BLaER1 (cell line): ENCODE measurements at regions not wholly inside any gene's neighbourhood (a gene's known extent, or its start where the extent isn't known, plus 50 kb on each side); places are given as distances from the start of the nearest gene placed in this dataset.

Source experiments
- H3K27ac ChIP-seq: shearing (Covaris generic); formaldehyde crosslinking; 2 replicates; pipeline ENCODE4 v1.8.1; 2022
- H3K27me3 ChIP-seq: shearing (Covaris generic); formaldehyde crosslinking; 2 replicates; pipeline ENCODE4 v1.8.1; 2022
- H3K36me3 ChIP-seq: shearing (Covaris generic); formaldehyde crosslinking; 2 replicates; pipeline ENCODE4 v1.8.1; 2022
- H3K4me1 ChIP-seq: shearing (Covaris generic); formaldehyde crosslinking; 2 replicates; pipeline ENCODE4 v1.8.1; 2022
- H3K4me2 ChIP-seq: shearing (Covaris generic); formaldehyde crosslinking; 2 replicates; pipeline ENCODE4 v1.8.1; 2022
- H3K4me3 ChIP-seq: shearing (Covaris generic); formaldehyde crosslinking; 2 replicates; pipeline ENCODE4 v1.8.1; 2022
- H3K9ac ChIP-seq: shearing (Covaris generic); formaldehyde crosslinking; 2 replicates; pipeline ENCODE4 v1.8.1; 2022
- H3K9me3 ChIP-seq: shearing (Covaris generic); formaldehyde crosslinking; 2 replicates; pipeline ENCODE4 v1.8.1; 2022
- H4K20me1 ChIP-seq: shearing (Covaris generic); formaldehyde crosslinking; 2 replicates; pipeline ENCODE4 v1.8.1; 2022
- Cebpa-rat ChIP-seq: shearing (Covaris generic); IDR thresholded peaks from 2 replicates; pipeline ENCODE4 v1.8.1; 2022

- H3K4me2 ChIP-seq, result no peak overlapping the region
- no peaks in the 10 kb centered on the region for H3K27me3 ChIP-seq
- no peak for TF ChIP-seq Cebpa-rat
Measured at GRCh38 chr5:42887097-42887496, 75.4 kb upstream of the SELENOP start.

GRCh38 chr5:42886635-42887034 is 74.9 kb upstream of the SELENOP start:
- Histone ChIP-seq H3K36me3 (no peaks in the 10 kb centered on the region), H3K27ac (no peak overlapping the region), H3K4me3 (no peak overlapping the region), H3K4me1 (no peaks in the 10 kb centered on the region), H3K9ac (no peak overlapping the region), H3K4me2 (no peak overlapping the region), H3K9me3 (no peaks in the 10 kb centered on the region), H4K20me1 (no peaks in the 10 kb centered on the region), H3K27me3 (no peaks in the 10 kb centered on the region)
- TF ChIP-seq Cebpa-rat, result no peak

More at GRCh38 chr5:42887097-42887496, 75.4 kb upstream of the SELENOP start:
- no peak overlapping the region for H3K27ac ChIP-seq
- H4K20me1 ChIP-seq, result no peaks in the 10 kb centered on the region
- H3K4me1 ChIP-seq, result no peaks in the 10 kb centered on the region
- no peak overlapping the region for H3K4me3 ChIP-seq
- no peaks in the 10 kb centered on the region for H3K36me3 ChIP-seq
- H3K9ac ChIP-seq, result no peak overlapping the region
- H3K9me3 ChIP-seq, result no peaks in the 10 kb centered on the region

- H3K4me1 ChIP-seq, result no peaks in the 10 kb centered on the region
- H3K9ac ChIP-seq, result no peak overlapping the region
- H4K20me1 ChIP-seq, result no peaks in the 10 kb centered on the region
Measured at GRCh38 chr5:42884326-42884725, 72.6 kb upstream of the SELENOP start.

GRCh38 chr5:42881416-42882117 is 69.9 kb upstream of the SELENOP start:
- Histone ChIP-seq H4K20me1 (no peaks in the 10 kb centered on the region), H3K9me3 (no peaks in the 10 kb centered on the region), H3K4me2 (no peak overlapping the region), H3K36me3 (no peaks in the 10 kb centered on the region), H3K27ac (no peak overlapping the region), H3K4me1 (no peaks in the 10 kb centered on the region), H3K27me3 (no peaks in the 10 kb centered on the region), H3K9ac (no peak overlapping the region), H3K4me3 (no peak overlapping the region)
- no peak for TF ChIP-seq Cebpa-rat

More at GRCh38 chr5:42884326-42884725, 72.6 kb upstream of the SELENOP start:
- H3K9me3 ChIP-seq, result no peaks in the 10 kb centered on the region
- H3K4me3 ChIP-seq, result no peak overlapping the region
- H3K36me3 ChIP-seq, result no peaks in the 10 kb centered on the region
- no peak for TF ChIP-seq Cebpa-rat
- H3K27me3 ChIP-seq, result no peaks in the 10 kb centered on the region
- H3K27ac ChIP-seq, result no peak overlapping the region
- no peak overlapping the region for H3K4me2 ChIP-seq

- H3K4me3 ChIP-seq, result no peak overlapping the region
- no peaks in the 10 kb centered on the region for H3K9me3 ChIP-seq
- H4K20me1 ChIP-seq, result no peaks in the 10 kb centered on the region
- H3K4me2 ChIP-seq, result no peak overlapping the region
- H3K9ac ChIP-seq, result no peak overlapping the region
- no peak for TF ChIP-seq Cebpa-rat
- no peaks in the 10 kb centered on the region for H3K27me3 ChIP-seq
- no peaks in the 10 kb centered on the region for H3K4me1 ChIP-seq
- no peaks in the 10 kb centered on the region for H3K36me3 ChIP-seq
- H3K27ac ChIP-seq, result no peak overlapping the region
Measured at GRCh38 chr5:42880496-42881150, 68.9 kb upstream of the SELENOP start.

GRCh38 chr5:42879291-42879690 is 67.6 kb upstream of the SELENOP start:
- Histone ChIP-seq H3K9me3 (no peaks in the 10 kb centered on the region), H3K27me3 (no peaks in the 10 kb centered on the region), H3K4me1 (no peaks in the 10 kb centered on the region), H3K36me3 (no peaks in the 10 kb centered on the region), H4K20me1 (no peaks in the 10 kb centered on the region), H3K4me3 (no peak overlapping the region), H3K9ac (no peak overlapping the region), H3K4me2 (no peak overlapping the region), H3K27ac (no peak overlapping the region)
- no peak for TF ChIP-seq Cebpa-rat

GRCh38 chr5:42878550-42878949 is 66.9 kb upstream of the SELENOP start:
- Histone ChIP-seq H4K20me1 (no peaks in the 10 kb centered on the region), H3K9ac (no peak overlapping the region), H3K4me2 (no peak overlapping the region), H3K4me3 (no peak overlapping the region), H3K36me3 (no peaks in the 10 kb centered on the region), H3K27ac (no peak overlapping the region), H3K27me3 (no peaks in the 10 kb centered on the region), H3K4me1 (no peaks in the 10 kb centered on the region), H3K9me3 (no peaks in the 10 kb centered on the region)
- TF ChIP-seq Cebpa-rat, result no peak

- TF ChIP-seq Cebpa-rat, result no peak
- Histone ChIP-seq H3K4me1 (no peaks in the 10 kb centered on the region), H3K9me3 (no peaks in the 10 kb centered on the region), H3K4me2 (no peak overlapping the region), H3K27me3 (no peaks in the 10 kb centered on the region), H3K4me3 (no peak overlapping the region), H3K27ac (no peak overlapping the region), H3K9ac (no peak overlapping the region), H4K20me1 (no peaks in the 10 kb centered on the region), H3K36me3 (no peaks in the 10 kb centered on the region)
Measured at GRCh38 chr5:42878041-42878440, 66.3 kb upstream of the SELENOP start.

GRCh38 chr5:42877431-42877830 is 65.7 kb upstream of the SELENOP start:
- H3K4me2 ChIP-seq, result no peak overlapping the region
- H4K20me1 ChIP-seq, result no peaks in the 10 kb centered on the region
- TF ChIP-seq Cebpa-rat, result no peak
- H3K4me3 ChIP-seq, result no peak overlapping the region
- no peak overlapping the region for H3K27ac ChIP-seq
- no peaks in the 10 kb centered on the region for H3K27me3 ChIP-seq
- no peaks in the 10 kb centered on the region for H3K4me1 ChIP-seq
- H3K9me3 ChIP-seq, result no peaks in the 10 kb centered on the region
- H3K36me3 ChIP-seq, result no peaks in the 10 kb centered on the region
- no peak overlapping the region for H3K9ac ChIP-seq

- H3K27ac ChIP-seq, result no peak overlapping the region
- no peak overlapping the region for H3K4me3 ChIP-seq
- H4K20me1 ChIP-seq, result no peaks in the 10 kb centered on the region
- H3K36me3 ChIP-seq, result no peaks in the 10 kb centered on the region
- H3K9ac ChIP-seq, result no peak overlapping the region
- no peaks in the 10 kb centered on the region for H3K9me3 ChIP-seq
- no peaks in the 10 kb centered on the region for H3K27me3 ChIP-seq
- H3K4me1 ChIP-seq, result no peaks in the 10 kb centered on the region
- no peak overlapping the region for H3K4me2 ChIP-seq
- no peak for TF ChIP-seq Cebpa-rat
Measured at GRCh38 chr5:42876375-42876844, 64.7 kb upstream of the SELENOP start.
